Body of pancreas (tissue), 4 donors: ENCODE measurements at regions not wholly inside any gene's neighbourhood (a gene's known extent, or its start where the extent isn't known, plus 50 kb on each side); places are given as distances from the start of the nearest gene placed in this dataset.

Experiments
- ATAC-seq: fragments of 150-250 bp; one replicate; pipeline ENCODE4 v1.9.1; 2016
- DNase-seq, 4 donors: peaks; one replicate each; pipeline ENCODE4 v3.0.0-alpha.2; 2019
- H3K27ac ChIP-seq, 4 donors: fragments of 200-600 bp; sonication (generic); 1 replicate in 3 of 4; 2 replicates in 1 of 4; pipeline versions ENCODE4 v1.5.1 to v1.6.1; 2016 to 2019; ENCODE audit warnings: mild to moderate bottlenecking in 1 of 4, mixed read lengths in 1 of 4, moderate library complexity in 1 of 4
- H3K27me3 ChIP-seq, 2 donors: fragments of 200-600 bp; sonication (generic); one replicate each; pipeline ENCODE4 v1.6.0; 2016; ENCODE audit warnings: mild to moderate bottlenecking in 1 of 2
- H3K36me3 ChIP-seq, 2 donors: fragments of 200-600 bp; sonication (generic); replicated peaks in 1 of 2; 2 replicates each; pipeline ENCODE4 v1.5.1; 2016; ENCODE audit warnings: low read depth in 2 of 2; ENCODE audit not compliant: insufficient read depth in 1 of 2
- H3K4me1 ChIP-seq: fragments of 200-600 bp; sonication (generic); one replicate; pipeline ENCODE4 v1.6.0; 2016
- H3K4me3 ChIP-seq, 2 donors: fragments of 200-600 bp; sonication (generic); 1 replicate in 1 of 2; 2 replicates in 1 of 2; pipeline ENCODE4 v1.5.1; 2016 to 2019
- H3K9me3 ChIP-seq, 3 donors: fragments of 200-600 bp; sonication (generic); 1 replicate in 2 of 3; 2 replicates in 1 of 3; pipeline ENCODE4 v1.5.1; 2016
- POLR2A ChIP-seq, 3 donors: fragments of 450-650 bp; IDR thresholded peaks; one replicate each; pipeline ENCODE4 v1.6.1; 2016; ENCODE audit warnings: antibody characterized with exemption in 3 of 3, mild to moderate bottlenecking in 2 of 3
- WGBS, 2 donors: methylation state at CpG; one replicate each; pipeline ENCODE4 v1.1.5; 2017; 5-methylcytosine and 5-hydroxymethylcytosine counted together
- intact Hi-C: fragments of 100-400 bp; cut with DNase I; formaldehyde crosslinking; loops from one replicate; pipeline ENCODE4 v1.15.1; 2023
- TF ChIP-seq, protein P1 (sequence below), 7 experiments: fragments of 450-650 bp in 4 of 7; fragments of 200-600 bp in 3 of 7; sonication (generic) in 3 of 7; IDR thresholded peaks; one replicate each; pipeline ENCODE4 v1.5.1; 2016 to 2019; ENCODE audit warnings: antibody characterized with exemption in 7 of 7

DNA sequence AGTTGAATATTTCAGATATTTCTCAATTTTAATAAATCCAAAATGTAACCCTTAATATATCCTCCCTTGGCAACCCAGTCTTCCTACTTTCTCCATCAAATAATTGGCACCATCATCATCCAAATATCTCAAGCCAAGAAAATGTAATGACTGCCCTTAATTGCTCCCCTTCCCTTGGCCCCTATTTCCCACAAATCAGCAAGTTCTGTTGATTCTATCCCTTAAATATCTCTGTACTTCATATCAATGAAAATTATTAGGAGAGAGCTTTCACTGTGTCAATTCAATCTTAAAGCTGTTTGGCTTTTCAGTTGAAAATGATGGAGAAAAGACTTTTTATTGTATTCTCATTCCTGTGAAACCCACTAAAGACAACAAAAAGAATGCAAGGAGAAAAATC, 349.8 kb downstream of the HINT1 start:
- intact Hi-C loops: no loop called here
- ATAC-seq (no peak), DNase-seq (no peak)
- TF ChIP-seq, protein P1, sequence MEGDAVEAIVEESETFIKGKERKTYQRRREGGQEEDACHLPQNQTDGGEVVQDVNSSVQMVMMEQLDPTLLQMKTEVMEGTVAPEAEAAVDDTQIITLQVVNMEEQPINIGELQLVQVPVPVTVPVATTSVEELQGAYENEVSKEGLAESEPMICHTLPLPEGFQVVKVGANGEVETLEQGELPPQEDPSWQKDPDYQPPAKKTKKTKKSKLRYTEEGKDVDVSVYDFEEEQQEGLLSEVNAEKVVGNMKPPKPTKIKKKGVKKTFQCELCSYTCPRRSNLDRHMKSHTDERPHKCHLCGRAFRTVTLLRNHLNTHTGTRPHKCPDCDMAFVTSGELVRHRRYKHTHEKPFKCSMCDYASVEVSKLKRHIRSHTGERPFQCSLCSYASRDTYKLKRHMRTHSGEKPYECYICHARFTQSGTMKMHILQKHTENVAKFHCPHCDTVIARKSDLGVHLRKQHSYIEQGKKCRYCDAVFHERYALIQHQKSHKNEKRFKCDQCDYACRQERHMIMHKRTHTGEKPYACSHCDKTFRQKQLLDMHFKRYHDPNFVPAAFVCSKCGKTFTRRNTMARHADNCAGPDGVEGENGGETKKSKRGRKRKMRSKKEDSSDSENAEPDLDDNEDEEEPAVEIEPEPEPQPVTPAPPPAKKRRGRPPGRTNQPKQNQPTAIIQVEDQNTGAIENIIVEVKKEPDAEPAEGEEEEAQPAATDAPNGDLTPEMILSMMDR (IDR thresholded peaks at IDR 0.05): no peak
- TF ChIP-seq POLR2A (IDR thresholded peaks at IDR 0.05): no peak
- Histone ChIP-seq H3K4me3 (no peak overlapping the region), H3K9me3 (no peaks in the 10 kb centered on the region), H3K27me3 (no peaks in the 10 kb centered on the region), H3K4me1 (no peaks in the 10 kb centered on the region), H3K36me3 (no peaks in the 10 kb centered on the region), H3K27ac (no peak overlapping the region)

DNA sequence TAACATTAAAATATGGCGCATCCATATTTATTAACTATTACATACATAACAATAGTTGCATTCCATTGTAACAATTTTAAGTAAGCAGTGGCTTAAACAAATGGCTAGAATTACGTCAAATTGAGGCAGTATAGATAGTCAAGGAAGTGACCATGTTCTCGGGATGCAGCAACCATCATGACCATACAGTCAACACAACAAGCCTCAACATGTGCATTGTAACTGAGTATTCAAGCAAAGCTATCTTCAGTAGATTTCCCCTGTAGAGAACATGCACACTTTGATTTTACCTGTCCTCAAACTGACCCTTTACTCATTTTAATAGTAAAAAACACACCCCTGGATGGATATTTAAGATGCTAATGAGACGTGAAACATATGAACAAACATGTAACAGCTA, 356.4 kb downstream of the HINT1 start:
- intact Hi-C loops: no loop called here
- ATAC-seq: no peak
- Histone ChIP-seq H3K36me3 (no peaks in the 10 kb centered on the region), H3K4me1 (no peaks in the 10 kb centered on the region), H3K27ac (no peak overlapping the region), H3K27me3 (no peaks in the 10 kb centered on the region), H3K4me3 (no peak overlapping the region), H3K9me3 (no peaks in the 10 kb centered on the region)
- DNase-seq: no peak
- 58 to 65% methylated on average over 4 of the region's 4 CpGs for WGBS, 2 donors
- TF ChIP-seq, protein P1 (IDR thresholded peaks at IDR 0.05): no peak
- no peak for TF ChIP-seq POLR2A (IDR thresholded peaks at IDR 0.05)

DNA sequence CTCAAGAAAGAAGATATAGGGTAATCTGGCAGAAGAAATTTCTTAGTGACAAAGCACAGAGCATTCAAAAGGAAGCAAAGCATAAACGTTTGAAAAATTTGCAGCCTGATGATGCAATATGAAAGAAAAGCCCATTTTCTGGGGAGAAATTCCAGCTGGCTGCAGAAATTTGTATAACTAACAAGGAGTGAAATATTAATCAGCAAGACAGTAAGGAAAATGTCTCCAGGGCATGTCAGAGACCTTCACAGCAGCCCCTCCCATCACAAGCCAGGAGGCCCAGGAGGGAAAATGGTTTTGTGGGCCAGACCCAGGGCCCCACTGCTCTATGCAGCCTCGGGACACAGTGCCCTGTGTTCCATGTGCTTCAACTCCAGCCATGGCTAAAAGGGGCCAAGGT, 359.4 kb downstream of the HINT1 start:
- no peaks in the 10 kb centered on the region for H3K36me3 ChIP-seq
- ATAC-seq (no peak), DNase-seq (no peak)
- TF ChIP-seq, protein P1 (IDR thresholded peaks at IDR 0.05): no peak
- TF ChIP-seq POLR2A (IDR thresholded peaks at IDR 0.05): no peak
- no peak overlapping the region for H3K27ac ChIP-seq
- WGBS, 2 donors: 20 to 23% methylated on average over 2 of the region's 2 CpGs
- no peak overlapping the region for H3K4me3 ChIP-seq
- H3K9me3 ChIP-seq: no peaks in the 10 kb centered on the region
- intact Hi-C loops: no loop called here
- H3K27me3 ChIP-seq: no peaks in the 10 kb centered on the region
- H3K4me1 ChIP-seq: no peaks in the 10 kb centered on the region

DNA sequence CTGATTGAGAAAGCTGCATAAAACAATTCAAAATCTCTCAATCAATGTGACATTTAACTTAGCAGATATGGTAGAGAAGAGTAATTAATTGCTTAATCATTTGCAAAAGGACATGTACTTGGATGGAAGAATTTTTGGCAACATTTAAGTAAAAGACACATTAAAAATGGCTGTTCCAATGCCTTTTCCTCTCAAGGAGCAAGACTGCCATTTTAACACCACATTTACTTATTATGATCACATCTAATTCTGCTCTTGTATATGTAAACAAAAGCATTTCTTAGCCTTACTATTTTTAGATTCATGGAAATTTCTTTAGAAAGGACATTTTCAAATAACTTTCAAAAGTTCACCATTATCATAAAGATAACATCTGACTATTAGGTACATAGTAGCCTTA, 360.0 kb downstream of the HINT1 start:
- Histone ChIP-seq H3K27me3 (no peaks in the 10 kb centered on the region), H3K36me3 (no peaks in the 10 kb centered on the region), H3K4me1 (no peaks in the 10 kb centered on the region), H3K27ac (no peak overlapping the region), H3K9me3 (no peaks in the 10 kb centered on the region), H3K4me3 (no peak overlapping the region)
- TF ChIP-seq, protein P1 (IDR thresholded peaks at IDR 0.05): no peak
- no peak for TF ChIP-seq POLR2A (IDR thresholded peaks at IDR 0.05)
- intact Hi-C loops: no loop called here
- ATAC-seq (no peak), DNase-seq (no peak)

DNA sequence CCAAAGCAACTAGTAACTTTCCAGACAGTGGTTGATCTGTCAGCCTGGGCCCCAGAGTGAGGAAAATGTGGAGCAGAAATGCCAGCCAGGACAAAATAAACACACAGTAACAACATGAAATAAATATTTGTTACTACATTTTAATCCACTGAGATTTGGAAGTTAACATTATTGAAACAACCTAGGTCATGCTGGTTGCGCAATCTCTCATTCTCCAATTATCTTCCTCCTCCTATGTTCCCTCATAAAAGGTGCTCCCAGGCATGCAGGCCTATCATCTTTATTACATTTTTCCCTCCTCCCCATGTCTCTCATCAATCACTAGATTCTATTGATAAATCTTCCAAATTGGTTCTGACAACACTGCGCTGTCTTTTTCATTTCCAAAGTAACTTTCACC, 363.1 kb downstream of the HINT1 start:
- no peaks in the 10 kb centered on the region for H3K27me3 ChIP-seq
- ATAC-seq (no peak), DNase-seq (no peak)
- WGBS, 2 donors: 92 to 99% methylated on average over 2 of the region's 2 CpGs
- TF ChIP-seq POLR2A (IDR thresholded peaks at IDR 0.05): no peak
- TF ChIP-seq, protein P1 (IDR thresholded peaks at IDR 0.05): no peak
- no peaks in the 10 kb centered on the region for H3K36me3 ChIP-seq
- intact Hi-C loops: no loop called here
- no peaks in the 10 kb centered on the region for H3K9me3 ChIP-seq
- no peak overlapping the region for H3K4me3 ChIP-seq
- H3K4me1 ChIP-seq: no peaks in the 10 kb centered on the region
- H3K27ac ChIP-seq: no peak overlapping the region
